IPS-15b (cell line): ENCODE measurements at regions not wholly inside any gene's neighbourhood (a gene's known extent, or its start where the extent isn't known, plus 50 kb on each side); places are given as distances from the start of the nearest gene placed in this dataset.

Experiments
- H3K27me3 ChIP-seq: one replicate; pipeline ENCODE4 v1.6.1; 2013; ENCODE audit warnings: low read length; ENCODE audit not compliant: control insufficient read depth, insufficient read depth
- H3K36me3 ChIP-seq: one replicate; pipeline ENCODE4 v1.6.1; 2013; ENCODE audit warnings: low read length; ENCODE audit not compliant: control insufficient read depth, insufficient read depth
- H3K4me1 ChIP-seq: one replicate; pipeline ENCODE4 v1.6.1; 2013; ENCODE audit warnings: mild to moderate bottlenecking, low read length; ENCODE audit not compliant: control insufficient read depth, insufficient read depth
- H3K4me3 ChIP-seq: one replicate; pipeline ENCODE4 v1.5.1; 2013; ENCODE audit warnings: low read depth, low read length
- H3K9ac ChIP-seq: one replicate; pipeline ENCODE4 v1.6.1; 2013; ENCODE audit warnings: low read depth, mild to moderate bottlenecking, low read length
- H3K9me3 ChIP-seq: one replicate; pipeline ENCODE4 v1.6.1; 2013; ENCODE audit warnings: mild to moderate bottlenecking, low read length; ENCODE audit not compliant: control insufficient read depth, insufficient read depth

DNA sequence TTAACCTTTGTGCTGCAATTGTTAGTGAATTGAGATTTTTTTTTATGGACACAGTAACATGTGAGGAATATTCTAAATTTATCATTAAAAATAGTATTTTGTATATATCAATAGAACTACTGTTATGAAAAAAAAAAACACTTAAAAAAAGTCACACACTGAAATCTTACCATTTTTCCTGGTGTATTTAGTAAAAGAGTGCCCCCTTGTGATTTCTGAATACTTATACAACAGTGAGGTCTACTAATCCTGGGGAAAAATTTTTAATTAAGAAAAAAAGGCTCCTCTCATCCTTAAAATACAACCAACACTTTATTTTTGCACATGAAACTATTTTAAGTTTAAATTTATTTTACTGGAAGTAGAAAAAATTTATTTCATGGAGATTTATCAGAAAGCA is 56.4 kb upstream of the SPOCK3 start:
- no peaks in the 10 kb centered on the region for H3K36me3 ChIP-seq
- H3K4me3 ChIP-seq, result no peak overlapping the region
- H3K9me3 ChIP-seq, result no peaks in the 10 kb centered on the region
- H3K4me1 ChIP-seq, result peaks cover 5% of the 10 kb centered on the region
- H3K27me3 ChIP-seq, result no peaks in the 10 kb centered on the region
- H3K9ac ChIP-seq, result no peak overlapping the region

DNA sequence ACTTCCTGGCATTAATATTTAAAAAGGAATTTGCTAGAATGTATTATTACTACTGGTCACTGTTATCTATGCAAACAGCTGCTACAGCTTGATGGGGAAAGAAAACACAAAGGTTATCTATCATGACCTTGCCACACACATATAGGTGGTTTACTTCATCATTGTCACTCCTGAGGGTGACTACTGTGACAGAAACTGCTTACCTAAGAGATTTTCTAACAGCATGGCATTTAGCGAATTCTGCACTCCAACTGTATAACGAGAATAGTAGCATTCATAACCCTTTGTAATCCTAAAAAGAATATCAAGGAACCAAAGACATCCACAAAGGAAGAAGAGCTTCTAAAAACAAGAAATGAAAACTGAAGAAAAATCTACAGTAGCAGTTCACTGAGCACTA is 74.6 kb upstream of the SPOCK3 start:
- Histone ChIP-seq H3K4me3 (no peak overlapping the region), H3K36me3 (no peaks in the 10 kb centered on the region), H3K4me1 (no peaks in the 10 kb centered on the region), H3K27me3 (no peaks in the 10 kb centered on the region), H3K9me3 (no peaks in the 10 kb centered on the region), H3K9ac (no peak overlapping the region)

DNA sequence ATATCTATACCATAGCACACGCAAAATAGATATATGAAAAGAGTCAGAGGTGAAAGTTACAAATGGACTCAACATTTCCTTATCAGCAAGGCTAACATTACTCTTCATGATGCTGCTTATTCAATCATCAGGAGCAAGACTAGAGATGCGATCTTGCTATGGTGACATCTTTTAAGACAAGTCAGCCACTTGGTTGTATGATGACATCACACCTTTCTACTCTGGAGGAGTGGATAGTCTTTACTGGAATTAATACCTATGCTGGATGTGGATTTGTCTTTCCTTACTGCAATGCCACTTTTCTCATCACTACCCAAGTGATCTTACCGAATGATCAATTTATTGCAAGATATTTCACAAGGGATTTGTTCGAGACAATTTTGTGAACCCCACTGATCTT is 87.0 kb upstream of the SPOCK3 start:
- no peaks in the 10 kb centered on the region for H3K27me3 ChIP-seq
- H3K4me3 ChIP-seq, result no peak overlapping the region
- H3K4me1 ChIP-seq, result no peaks in the 10 kb centered on the region
- no peak overlapping the region for H3K9ac ChIP-seq
- H3K9me3 ChIP-seq, result no peaks in the 10 kb centered on the region
- H3K36me3 ChIP-seq, result no peaks in the 10 kb centered on the region

DNA sequence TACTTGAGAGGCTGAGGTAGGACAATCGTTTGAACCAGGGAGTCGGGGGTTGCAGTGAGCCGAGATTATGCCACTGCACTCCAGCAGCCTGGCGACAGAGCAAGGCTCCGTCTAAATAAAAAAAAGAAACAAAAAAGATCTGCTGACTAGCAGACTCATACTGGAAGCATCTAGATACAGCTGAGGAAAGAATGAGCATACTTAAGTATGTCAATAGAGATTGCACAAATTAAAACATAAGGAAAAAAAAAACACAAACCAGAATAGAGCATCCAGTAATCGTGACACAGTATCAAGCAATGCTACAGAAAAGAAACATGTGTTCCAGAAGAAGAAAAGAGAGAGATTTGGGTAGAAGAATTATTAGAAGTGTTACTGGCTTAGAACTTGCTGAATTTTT is 105.5 kb upstream of the SPOCK3 start:
- Histone ChIP-seq H3K36me3 (no peaks in the 10 kb centered on the region), H3K4me1 (no peaks in the 10 kb centered on the region), H3K9ac (no peak overlapping the region), H3K4me3 (no peak overlapping the region), H3K9me3 (no peaks in the 10 kb centered on the region), H3K27me3 (no peaks in the 10 kb centered on the region)

DNA sequence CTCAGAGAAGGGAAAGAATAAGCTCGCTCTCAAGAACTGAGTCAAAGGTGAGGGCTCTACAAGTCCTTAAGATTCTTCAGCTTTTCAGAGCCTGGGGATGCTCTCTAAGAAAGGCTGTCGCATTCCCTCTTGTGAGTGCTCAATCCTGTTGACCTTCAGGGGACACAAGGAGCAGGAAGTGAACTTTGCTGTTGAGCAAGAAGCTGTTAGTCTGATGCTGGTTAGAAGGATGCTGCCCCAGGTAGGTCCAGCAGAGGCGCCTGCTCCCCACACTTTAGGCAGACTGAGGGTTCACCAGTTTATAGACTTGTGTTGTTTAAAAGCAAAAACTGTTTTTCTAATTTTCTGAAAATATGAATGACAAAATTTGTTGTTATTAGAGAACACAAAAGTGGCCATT is 125.4 kb upstream of the SPOCK3 start:
- no peak overlapping the region for H3K4me3 ChIP-seq
- H3K36me3 ChIP-seq, result no peaks in the 10 kb centered on the region
- no peaks in the 10 kb centered on the region for H3K9me3 ChIP-seq
- no peaks in the 10 kb centered on the region for H3K27me3 ChIP-seq
- H3K9ac ChIP-seq, result no peak overlapping the region
- no peaks in the 10 kb centered on the region for H3K4me1 ChIP-seq

DNA sequence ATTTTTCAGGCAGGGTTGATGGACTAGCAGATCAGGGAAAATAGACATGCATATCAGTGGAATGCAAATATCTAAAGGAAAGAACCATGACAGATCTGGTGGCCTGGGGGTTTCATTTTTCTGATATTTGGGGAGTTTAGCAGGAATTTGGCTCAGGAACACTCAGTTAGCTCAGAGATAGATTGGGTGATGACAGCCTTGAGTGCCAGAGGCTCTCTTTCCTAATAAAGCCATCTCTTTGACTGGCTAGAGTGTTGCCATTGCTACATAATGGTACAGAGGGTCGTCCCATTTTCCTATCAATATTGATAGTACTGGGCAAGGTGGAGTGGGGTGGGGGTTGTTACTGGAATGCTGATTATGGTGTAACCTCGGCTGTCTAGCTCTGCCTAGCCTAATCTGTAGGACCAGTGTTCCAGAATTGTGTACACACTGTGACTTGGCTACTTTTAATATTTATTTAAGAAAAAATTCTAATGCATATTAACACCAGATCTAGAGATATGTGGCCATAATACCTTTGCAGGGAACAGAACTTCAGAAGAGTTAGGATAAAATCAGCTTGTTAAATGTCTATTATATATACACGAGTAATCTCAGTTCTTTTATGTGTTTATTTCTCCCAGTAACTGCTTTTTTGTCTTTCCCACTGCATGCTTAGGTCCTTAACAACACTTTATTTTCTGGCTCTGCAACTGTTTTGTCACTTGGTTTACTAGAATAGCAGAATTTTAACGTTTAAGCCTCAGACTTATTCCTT is 145.0 kb upstream of the SPOCK3 start:
- no peak overlapping the region for H3K9ac ChIP-seq
- no peaks in the 10 kb centered on the region for H3K27me3 ChIP-seq
- H3K4me3 ChIP-seq, result no peak overlapping the region
- no peaks in the 10 kb centered on the region for H3K4me1 ChIP-seq
- H3K9me3 ChIP-seq, result no peaks in the 10 kb centered on the region
- H3K36me3 ChIP-seq, result no peaks in the 10 kb centered on the region

DNA sequence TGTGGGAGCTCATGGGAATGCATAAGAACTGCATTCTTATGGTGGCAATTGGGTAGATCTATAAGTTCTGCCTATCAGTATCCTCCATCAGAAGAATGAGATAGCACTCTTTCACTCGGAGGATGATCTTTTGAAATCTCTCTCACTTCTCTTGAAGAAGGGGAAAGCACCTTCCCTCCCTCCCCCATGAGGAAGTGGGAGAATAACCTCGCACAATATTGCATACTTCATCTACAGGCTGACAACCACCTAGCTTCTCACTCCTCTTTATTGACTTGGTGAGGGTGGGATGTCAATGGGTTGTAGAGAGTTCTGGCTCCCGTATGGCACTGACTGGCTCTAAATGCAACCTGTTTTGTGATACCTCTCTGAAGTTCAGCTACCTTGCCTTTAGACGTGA is 146.7 kb upstream of the SPOCK3 start:
- Histone ChIP-seq H3K9ac (no peak overlapping the region), H3K27me3 (no peaks in the 10 kb centered on the region), H3K4me3 (no peak overlapping the region), H3K9me3 (no peaks in the 10 kb centered on the region), H3K36me3 (no peaks in the 10 kb centered on the region), H3K4me1 (no peaks in the 10 kb centered on the region)

DNA sequence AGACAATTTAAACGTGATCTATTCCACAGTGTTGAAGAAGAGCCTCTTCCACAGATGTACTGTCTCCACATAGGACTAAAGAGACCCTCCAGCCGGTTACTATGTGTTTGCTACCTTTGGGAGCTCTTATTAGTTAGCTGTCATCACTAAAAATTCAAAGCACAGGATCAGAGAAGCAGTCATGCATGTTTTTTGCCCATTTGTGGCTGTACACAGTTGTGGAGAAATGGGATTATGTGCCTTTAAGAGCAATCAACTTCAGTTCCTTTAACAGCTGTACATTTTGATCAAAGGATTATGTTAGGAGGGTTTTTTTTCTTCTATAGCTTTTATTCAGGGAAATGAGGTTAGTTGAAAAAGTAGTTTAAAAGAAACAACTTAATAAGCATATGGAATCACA is 149.0 kb upstream of the SPOCK3 start:
- no peaks in the 10 kb centered on the region for H3K4me1 ChIP-seq
- no peak overlapping the region for H3K4me3 ChIP-seq
- H3K36me3 ChIP-seq, result no peaks in the 10 kb centered on the region
- H3K9ac ChIP-seq, result no peak overlapping the region
- H3K9me3 ChIP-seq, result no peaks in the 10 kb centered on the region
- H3K27me3 ChIP-seq, result peaks cover 4% of the 10 kb centered on the region

DNA sequence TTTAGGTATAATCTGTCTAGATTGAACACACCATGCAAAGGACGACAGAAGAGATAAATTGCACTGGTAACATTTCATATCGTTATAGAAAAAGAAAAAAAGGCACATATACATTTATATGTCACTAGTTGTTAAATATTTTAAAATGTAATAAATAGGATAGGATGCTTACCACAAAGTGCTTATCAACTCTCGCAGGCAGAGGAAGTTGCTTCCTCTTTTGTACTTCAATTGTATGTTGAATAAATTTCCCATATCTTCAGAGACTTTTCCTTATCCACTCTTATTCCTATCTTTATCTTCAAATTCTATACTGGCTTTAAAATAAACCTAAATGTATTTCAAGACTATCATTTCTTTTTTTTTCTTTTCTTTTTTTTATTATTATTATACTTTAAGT is 163.3 kb upstream of the SPOCK3 start:
- no peak overlapping the region for H3K9ac ChIP-seq
- no peaks in the 10 kb centered on the region for H3K36me3 ChIP-seq
- H3K9me3 ChIP-seq, result no peaks in the 10 kb centered on the region
- H3K27me3 ChIP-seq, result no peaks in the 10 kb centered on the region
- no peaks in the 10 kb centered on the region for H3K4me1 ChIP-seq
- no peak overlapping the region for H3K4me3 ChIP-seq

DNA sequence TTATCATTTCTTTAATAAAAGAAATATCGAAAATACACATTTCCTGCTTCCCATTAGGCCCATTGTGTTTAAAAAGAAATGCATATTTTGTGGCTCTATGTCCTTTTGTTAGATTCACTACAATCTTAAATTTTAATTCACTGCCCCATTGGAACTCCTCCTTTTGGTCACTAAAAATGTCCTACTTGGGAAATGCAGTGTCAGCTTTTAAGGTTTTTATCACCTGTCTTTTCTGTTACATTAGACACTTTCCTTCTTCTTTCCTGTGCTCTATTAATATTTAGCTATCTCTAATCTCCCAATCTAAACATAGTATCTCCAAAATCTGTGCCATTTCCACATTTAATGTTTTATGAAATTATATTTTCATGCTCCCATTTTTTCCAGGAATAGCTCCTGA is 164.9 kb upstream of the SPOCK3 start:
- no peaks in the 10 kb centered on the region for H3K9me3 ChIP-seq
- no peaks in the 10 kb centered on the region for H3K27me3 ChIP-seq
- H3K36me3 ChIP-seq, result no peaks in the 10 kb centered on the region
- H3K4me1 ChIP-seq, result no peaks in the 10 kb centered on the region
- no peak overlapping the region for H3K9ac ChIP-seq
- H3K4me3 ChIP-seq, result no peak overlapping the region

DNA sequence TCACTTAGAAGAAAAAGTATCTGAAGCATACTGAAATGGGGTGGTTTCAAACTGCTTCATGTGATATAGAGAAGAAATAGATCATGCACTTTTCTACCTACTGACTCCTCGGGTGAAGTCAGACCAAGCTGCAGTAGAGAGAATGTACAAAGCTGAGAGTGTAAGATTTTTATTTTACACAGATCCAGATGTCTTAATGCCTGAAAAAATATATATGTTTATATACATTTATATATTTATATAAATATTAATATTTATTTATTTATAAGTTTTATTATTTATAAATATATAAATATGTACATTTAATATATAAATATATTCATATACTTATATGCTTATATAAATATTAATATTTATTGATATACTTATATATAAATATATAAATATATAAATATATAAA is 171.9 kb upstream of the SPOCK3 start:
- no peaks in the 10 kb centered on the region for H3K4me1 ChIP-seq

DNA sequence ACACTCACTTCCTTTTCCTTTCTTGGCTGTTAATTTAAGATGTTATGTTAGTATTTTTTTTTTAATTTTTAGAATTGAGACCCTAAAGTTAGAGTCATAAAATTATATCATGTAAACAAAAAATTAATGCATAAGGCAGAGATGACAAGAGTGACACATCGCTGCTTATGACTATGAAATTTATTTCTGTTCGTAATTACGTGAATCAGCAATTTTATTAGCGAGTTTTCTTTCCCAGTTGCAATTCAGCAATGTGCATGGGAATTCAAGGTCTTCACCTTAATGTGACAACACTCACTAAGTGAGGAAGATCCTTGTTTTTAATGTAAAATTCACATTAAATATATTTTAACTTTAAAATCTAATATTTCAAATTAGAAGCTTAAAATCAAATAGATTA is 181.2 kb upstream of the SPOCK3 start:
- no peaks in the 10 kb centered on the region for H3K27me3 ChIP-seq

More for the DNA sequence above, 171.9 kb upstream of the SPOCK3 start:
- H3K27me3 ChIP-seq, result no peaks in the 10 kb centered on the region
- H3K36me3 ChIP-seq, result no peaks in the 10 kb centered on the region
- H3K9ac ChIP-seq, result no peak overlapping the region
- H3K9me3 ChIP-seq, result no peaks in the 10 kb centered on the region
- no peak overlapping the region for H3K4me3 ChIP-seq

More for the DNA sequence above, 181.2 kb upstream of the SPOCK3 start:
- H3K4me1 ChIP-seq, result no peaks in the 10 kb centered on the region
- H3K36me3 ChIP-seq, result no peaks in the 10 kb centered on the region
- H3K9me3 ChIP-seq, result no peaks in the 10 kb centered on the region
- no peak overlapping the region for H3K9ac ChIP-seq
- no peak overlapping the region for H3K4me3 ChIP-seq
